ENCODE measurements at regions not wholly inside any gene's neighbourhood (a gene's known extent, or its start where the extent isn't known, plus 50 kb on each side); places are given as distances from the start of the nearest gene placed in this dataset.
A peak's percentile ranks its signal among the peaks of the same experiment; 100 is the strongest.

DNA sequence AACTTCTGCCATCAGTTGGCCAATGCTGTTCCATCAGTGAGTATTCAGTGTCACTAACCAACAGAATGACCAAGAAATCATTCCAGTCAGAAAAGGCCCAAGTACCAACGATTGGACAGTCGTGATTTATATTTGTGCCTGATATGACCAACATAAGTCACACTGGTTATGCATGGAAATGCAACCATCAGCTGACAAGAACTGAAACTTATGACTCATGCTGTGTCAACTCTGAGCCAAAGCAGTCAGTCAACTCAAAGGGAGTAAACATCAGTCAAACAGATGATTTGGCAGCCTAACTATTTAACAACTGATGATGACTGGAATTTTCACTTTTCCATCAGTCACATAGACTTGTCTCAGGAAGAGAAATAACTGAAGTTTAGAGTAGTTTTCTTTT is 142.4 kb downstream of the ANXA2 start (continued):
- peak; percentile 69 for TF ChIP-seq ATF7 (IDR thresholded peaks at IDR 0.05; ENCODE audit: low read depth)
- no peak for TF ChIP-seq MYC (IDR thresholded peaks at IDR 0.05; ENCODE audit: insufficient read depth, insufficient read length, insufficient replicate concordance, low read length, severe bottlenecking)
- TF ChIP-seq, protein P1, sequence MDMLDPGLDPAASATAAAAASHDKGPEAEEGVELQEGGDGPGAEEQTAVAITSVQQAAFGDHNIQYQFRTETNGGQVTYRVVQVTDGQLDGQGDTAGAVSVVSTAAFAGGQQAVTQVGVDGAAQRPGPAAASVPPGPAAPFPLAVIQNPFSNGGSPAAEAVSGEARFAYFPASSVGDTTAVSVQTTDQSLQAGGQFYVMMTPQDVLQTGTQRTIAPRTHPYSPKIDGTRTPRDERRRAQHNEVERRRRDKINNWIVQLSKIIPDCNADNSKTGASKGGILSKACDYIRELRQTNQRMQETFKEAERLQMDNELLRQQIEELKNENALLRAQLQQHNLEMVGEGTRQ (IDR thresholded peaks at IDR 0.05; ENCODE audit: borderline replicate concordance, low read depth, low read length): peak; percentile 5; the same call in 1 of the 2 replicates
- no peak for TF ChIP-seq RELA (IDR thresholded peaks at IDR 0.05; ENCODE audit: borderline replicate concordance, partially characterized antibody)
- no peak for TF ChIP-seq MTA2 (IDR thresholded peaks at IDR 0.05; ENCODE audit: low read depth)
- peak; percentile 28; the same call in 1 of the 2 replicates for TF ChIP-seq CREM (IDR thresholded peaks at IDR 0.05; ENCODE audit: low read depth)
- TF ChIP-seq SUZ12 (IDR thresholded peaks at IDR 0.05; ENCODE audit: unreplicated experiment): no peak
- no peak for TF ChIP-seq GABPA (IDR thresholded peaks at IDR 0.05; ENCODE audit: low read depth)
- 0 out of 2 replicates have a peak, but pooled peaks have one; percentile 22 for TF ChIP-seq NFYB (IDR thresholded peaks at IDR 0.05; ENCODE audit: insufficient read depth, low read depth, low read length)
- TF ChIP-seq, protein P2, sequence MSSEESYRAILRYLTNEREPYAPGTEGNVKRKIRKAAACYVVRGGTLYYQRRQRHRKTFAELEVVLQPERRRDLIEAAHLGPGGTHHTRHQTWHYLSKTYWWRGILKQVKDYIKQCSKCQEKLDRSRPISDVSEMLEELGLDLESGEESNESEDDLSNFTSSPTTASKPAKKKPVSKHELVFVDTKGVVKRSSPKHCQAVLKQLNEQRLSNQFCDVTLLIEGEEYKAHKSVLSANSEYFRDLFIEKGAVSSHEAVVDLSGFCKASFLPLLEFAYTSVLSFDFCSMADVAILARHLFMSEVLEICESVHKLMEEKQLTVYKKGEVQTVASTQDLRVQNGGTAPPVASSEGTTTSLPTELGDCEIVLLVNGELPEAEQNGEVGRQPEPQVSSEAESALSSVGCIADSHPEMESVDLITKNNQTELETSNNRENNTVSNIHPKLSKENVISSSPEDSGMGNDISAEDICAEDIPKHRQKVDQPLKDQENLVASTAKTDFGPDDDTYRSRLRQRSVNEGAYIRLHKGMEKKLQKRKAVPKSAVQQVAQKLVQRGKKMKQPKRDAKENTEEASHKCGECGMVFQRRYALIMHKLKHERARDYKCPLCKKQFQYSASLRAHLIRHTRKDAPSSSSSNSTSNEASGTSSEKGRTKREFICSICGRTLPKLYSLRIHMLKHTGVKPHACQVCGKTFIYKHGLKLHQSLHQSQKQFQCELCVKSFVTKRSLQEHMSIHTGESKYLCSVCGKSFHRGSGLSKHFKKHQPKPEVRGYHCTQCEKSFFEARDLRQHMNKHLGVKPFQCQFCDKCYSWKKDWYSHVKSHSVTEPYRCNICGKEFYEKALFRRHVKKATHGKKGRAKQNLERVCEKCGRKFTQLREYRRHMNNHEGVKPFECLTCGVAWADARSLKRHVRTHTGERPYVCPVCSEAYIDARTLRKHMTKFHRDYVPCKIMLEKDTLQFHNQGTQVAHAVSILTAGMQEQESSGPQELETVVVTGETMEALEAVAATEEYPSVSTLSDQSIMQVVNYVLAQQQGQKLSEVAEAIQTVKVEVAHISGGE (CRISPR knock-in tag; IDR thresholded peaks at IDR 0.05): no peak
- 0 out of 2 replicates have a peak, but pooled peaks have one; percentile 28 for TF ChIP-seq NFIC (IDR thresholded peaks at IDR 0.05; ENCODE audit: low read depth, low read length)
- no peak for TF ChIP-seq ASH2L (IDR thresholded peaks at IDR 0.05; ENCODE audit: borderline replicate concordance, low read depth)
- TF ChIP-seq, protein P3, sequence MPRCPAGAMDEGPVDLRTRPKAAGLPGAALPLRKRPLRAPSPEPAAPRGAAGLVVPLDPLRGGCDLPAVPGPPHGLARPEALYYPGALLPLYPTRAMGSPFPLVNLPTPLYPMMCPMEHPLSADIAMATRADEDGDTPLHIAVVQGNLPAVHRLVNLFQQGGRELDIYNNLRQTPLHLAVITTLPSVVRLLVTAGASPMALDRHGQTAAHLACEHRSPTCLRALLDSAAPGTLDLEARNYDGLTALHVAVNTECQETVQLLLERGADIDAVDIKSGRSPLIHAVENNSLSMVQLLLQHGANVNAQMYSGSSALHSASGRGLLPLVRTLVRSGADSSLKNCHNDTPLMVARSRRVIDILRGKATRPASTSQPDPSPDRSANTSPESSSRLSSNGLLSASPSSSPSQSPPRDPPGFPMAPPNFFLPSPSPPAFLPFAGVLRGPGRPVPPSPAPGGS (IDR thresholded peaks at IDR 0.05; ENCODE audit: borderline replicate concordance, insufficient read depth, low read depth, low read length, poor library complexity, severe bottlenecking): peak; percentile 88
- TF ChIP-seq SIX5 (IDR thresholded peaks at IDR 0.05; ENCODE audit: low read depth, low read length, severe bottlenecking): no peak
- TF ChIP-seq, protein P4, sequence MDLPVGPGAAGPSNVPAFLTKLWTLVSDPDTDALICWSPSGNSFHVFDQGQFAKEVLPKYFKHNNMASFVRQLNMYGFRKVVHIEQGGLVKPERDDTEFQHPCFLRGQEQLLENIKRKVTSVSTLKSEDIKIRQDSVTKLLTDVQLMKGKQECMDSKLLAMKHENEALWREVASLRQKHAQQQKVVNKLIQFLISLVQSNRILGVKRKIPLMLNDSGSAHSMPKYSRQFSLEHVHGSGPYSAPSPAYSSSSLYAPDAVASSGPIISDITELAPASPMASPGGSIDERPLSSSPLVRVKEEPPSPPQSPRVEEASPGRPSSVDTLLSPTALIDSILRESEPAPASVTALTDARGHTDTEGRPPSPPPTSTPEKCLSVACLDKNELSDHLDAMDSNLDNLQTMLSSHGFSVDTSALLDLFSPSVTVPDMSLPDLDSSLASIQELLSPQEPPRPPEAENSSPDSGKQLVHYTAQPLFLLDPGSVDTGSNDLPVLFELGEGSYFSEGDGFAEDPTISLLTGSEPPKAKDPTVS (IDR thresholded peaks at IDR 0.05; ENCODE audit: low read depth, low read length): no peak
- TF ChIP-seq EP300 (IDR thresholded peaks at IDR 0.05; ENCODE audit: borderline replicate concordance in 1 of 2, control insufficient read depth in 1 of 2, low read depth in 2 of 2, low read length in 2 of 2): peak in 1 of 2 experiments; percentile 40; a peak in 1 of 4 replicates
- no peak for TF ChIP-seq IKZF1 (conservative IDR thresholded peaks at IDR 0.05)
- TF ChIP-seq ESRRA (IDR thresholded peaks at IDR 0.05; ENCODE audit: low read length): no peak
- TF ChIP-seq RBBP5 (conservative IDR thresholded peaks at IDR 0.05): no peak
- no peak for TF ChIP-seq BMI1 (IDR thresholded peaks at IDR 0.05; ENCODE audit: borderline replicate concordance)
- TF ChIP-seq ZBED1 (IDR thresholded peaks at IDR 0.05; ENCODE audit: borderline replicate concordance): peak; percentile 74; the same call in 1 of the 2 replicates
- no peak for TF ChIP-seq BHLHE40 (IDR thresholded peaks at IDR 0.05; ENCODE audit: borderline replicate concordance in 1 of 2, low read depth in 2 of 2, low read length in 1 of 2)
- TF ChIP-seq NRF1 (conservative IDR thresholded peaks at IDR 0.05; ENCODE audit: low read depth, low read length): no peak
- TF ChIP-seq PML (IDR thresholded peaks at IDR 0.05; ENCODE audit: low read length): no peak

Measured in GM12878 (cell line).